ENCODE measurements at regions not wholly inside any gene's neighbourhood (a gene's known extent, or its start where the extent isn't known, plus 50 kb on each side); places are given as distances from the start of the nearest gene placed in this dataset.

DNA sequence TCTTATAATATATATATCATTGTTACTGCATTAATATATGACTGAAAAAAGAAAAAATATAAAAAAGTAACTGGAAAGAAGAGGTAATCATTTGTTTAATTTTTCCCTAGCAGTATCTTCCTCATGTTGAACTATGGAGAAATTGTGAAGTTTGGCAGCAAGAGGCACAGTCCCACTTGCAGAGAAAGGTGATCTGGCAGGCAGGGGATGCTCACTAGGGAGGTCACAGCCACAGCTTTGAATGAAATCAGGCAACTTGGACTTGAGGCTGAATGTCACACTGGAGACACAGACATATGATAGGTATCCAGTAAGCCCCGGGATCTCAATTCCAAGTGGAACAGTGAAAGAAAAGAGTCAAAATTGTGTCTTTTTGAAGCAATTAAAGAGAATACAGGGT is 149.9 kb upstream of the RORA start:
- DNase-seq = no peak
- no peak overlapping the region for H3K4me2 ChIP-seq (ENCODE audit: insufficient read depth, low read length)
- no peaks in the 10 kb centered on the region for H3K9me3 ChIP-seq (ENCODE audit: insufficient read depth, low read length, severe bottlenecking)
- H3K4me3 ChIP-seq (ENCODE audit: low read depth in 1 of 2, low read length in 2 of 2) = no peak overlapping the region
- H3K27ac ChIP-seq (ENCODE audit: low read length) = no peak overlapping the region
- H3K4me1 ChIP-seq (ENCODE audit: insufficient read depth, low read length) = no peaks in the 10 kb centered on the region
- H4K20me1 ChIP-seq (ENCODE audit: insufficient read depth, low read length) = no peaks in the 10 kb centered on the region
- H2AFZ ChIP-seq (ENCODE audit: low read depth, low read length) = no peak overlapping the region
- no peaks in the 10 kb centered on the region for H3K79me2 ChIP-seq (ENCODE audit: insufficient read depth, low read length)
- H3K9ac ChIP-seq (ENCODE audit: low read depth, low read length) = no peak overlapping the region
- H3K27me3 ChIP-seq (ENCODE audit: insufficient read depth, low read length, poor library complexity) = no peaks in the 10 kb centered on the region
- no peaks in the 10 kb centered on the region for H3K36me3 ChIP-seq (ENCODE audit: insufficient read depth, low read length)
- no peak for ATAC-seq (ENCODE audit: insufficient read depth, low read depth)
- no peak for TF ChIP-seq EZH2 (IDR thresholded peaks at IDR 0.05; ENCODE audit: borderline replicate concordance, low read depth, low read length, severe bottlenecking)
- TF ChIP-seq, protein P1, sequence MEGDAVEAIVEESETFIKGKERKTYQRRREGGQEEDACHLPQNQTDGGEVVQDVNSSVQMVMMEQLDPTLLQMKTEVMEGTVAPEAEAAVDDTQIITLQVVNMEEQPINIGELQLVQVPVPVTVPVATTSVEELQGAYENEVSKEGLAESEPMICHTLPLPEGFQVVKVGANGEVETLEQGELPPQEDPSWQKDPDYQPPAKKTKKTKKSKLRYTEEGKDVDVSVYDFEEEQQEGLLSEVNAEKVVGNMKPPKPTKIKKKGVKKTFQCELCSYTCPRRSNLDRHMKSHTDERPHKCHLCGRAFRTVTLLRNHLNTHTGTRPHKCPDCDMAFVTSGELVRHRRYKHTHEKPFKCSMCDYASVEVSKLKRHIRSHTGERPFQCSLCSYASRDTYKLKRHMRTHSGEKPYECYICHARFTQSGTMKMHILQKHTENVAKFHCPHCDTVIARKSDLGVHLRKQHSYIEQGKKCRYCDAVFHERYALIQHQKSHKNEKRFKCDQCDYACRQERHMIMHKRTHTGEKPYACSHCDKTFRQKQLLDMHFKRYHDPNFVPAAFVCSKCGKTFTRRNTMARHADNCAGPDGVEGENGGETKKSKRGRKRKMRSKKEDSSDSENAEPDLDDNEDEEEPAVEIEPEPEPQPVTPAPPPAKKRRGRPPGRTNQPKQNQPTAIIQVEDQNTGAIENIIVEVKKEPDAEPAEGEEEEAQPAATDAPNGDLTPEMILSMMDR (IDR thresholded peaks at IDR 0.05; ENCODE audit: borderline replicate concordance, extremely low read depth, low read length, poor library complexity, severe bottlenecking) = no peak

DNA sequence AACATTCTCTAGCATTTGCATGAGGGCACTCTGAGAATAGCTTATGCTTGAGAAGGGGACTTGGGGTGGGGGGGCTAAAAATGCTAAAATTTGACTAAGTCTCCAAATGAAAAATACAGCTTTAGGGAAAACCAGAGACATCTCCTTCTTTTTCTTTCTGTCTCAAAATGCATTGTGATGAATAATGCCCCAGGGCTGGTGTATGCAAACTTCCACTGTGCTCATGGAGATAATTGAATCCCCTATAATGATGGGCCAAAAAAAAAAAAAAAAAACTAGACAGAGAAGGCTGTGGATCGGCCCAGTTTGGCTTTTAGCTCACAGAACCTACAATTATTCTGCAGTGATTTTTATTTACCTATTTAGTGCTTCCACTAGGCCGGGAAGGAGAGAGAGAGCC is 147.9 kb upstream of the RORA start:
- ATAC-seq (ENCODE audit: insufficient read depth, low read depth) = no peak
- no peak for DNase-seq

DNA sequence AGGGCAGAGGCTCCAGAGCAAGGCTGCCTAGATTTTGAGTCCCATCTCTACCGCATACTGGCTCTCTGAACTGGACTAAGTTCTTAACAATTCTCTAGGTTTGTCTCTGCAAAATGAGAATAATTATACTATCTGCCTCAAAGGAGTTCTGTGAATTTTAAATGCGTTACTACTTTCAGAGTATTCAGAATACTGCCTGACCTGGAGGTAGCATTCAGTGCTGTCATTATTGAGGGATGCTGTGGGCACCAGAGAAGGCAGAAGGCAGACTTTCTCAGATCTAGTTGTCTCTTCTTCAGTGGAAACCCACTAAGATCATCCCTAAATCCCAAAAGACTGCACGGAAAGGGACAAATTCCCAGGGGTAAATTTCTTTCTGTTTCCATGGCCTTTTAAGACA is 147.4 kb upstream of the RORA start:
- H3K9me3 ChIP-seq (ENCODE audit: insufficient read depth, low read length, severe bottlenecking) = no peaks in the 10 kb centered on the region
- no peak overlapping the region for H3K9ac ChIP-seq (ENCODE audit: low read depth, low read length)
- no peak overlapping the region for H3K4me3 ChIP-seq (ENCODE audit: low read depth in 1 of 2, low read length in 2 of 2)
- DNase-seq (no peak), ATAC-seq (ENCODE audit: insufficient read depth, low read depth) (no peak)
- H3K4me2 ChIP-seq (ENCODE audit: insufficient read depth, low read length) = no peak overlapping the region
- H3K36me3 ChIP-seq (ENCODE audit: insufficient read depth, low read length) = no peaks in the 10 kb centered on the region
- no peaks in the 10 kb centered on the region for H4K20me1 ChIP-seq (ENCODE audit: insufficient read depth, low read length)
- no peak overlapping the region for H3K27ac ChIP-seq (ENCODE audit: low read length)
- no peaks in the 10 kb centered on the region for H3K27me3 ChIP-seq (ENCODE audit: insufficient read depth, low read length, poor library complexity)
- H2AFZ ChIP-seq (ENCODE audit: low read depth, low read length) = no peak overlapping the region
- H3K79me2 ChIP-seq (ENCODE audit: insufficient read depth, low read length) = no peaks in the 10 kb centered on the region
- no peaks in the 10 kb centered on the region for H3K4me1 ChIP-seq (ENCODE audit: insufficient read depth, low read length)
- TF ChIP-seq, protein P1 (IDR thresholded peaks at IDR 0.05; ENCODE audit: borderline replicate concordance, extremely low read depth, low read length, poor library complexity, severe bottlenecking) = no peak
- no peak for TF ChIP-seq EZH2 (IDR thresholded peaks at IDR 0.05; ENCODE audit: borderline replicate concordance, low read depth, low read length, severe bottlenecking)

More for the DNA sequence above, 147.9 kb upstream of the RORA start:
- no peaks in the 10 kb centered on the region for H3K36me3 ChIP-seq (ENCODE audit: insufficient read depth, low read length)
- H3K79me2 ChIP-seq (ENCODE audit: insufficient read depth, low read length) = no peaks in the 10 kb centered on the region
- no peak overlapping the region for H3K4me2 ChIP-seq (ENCODE audit: insufficient read depth, low read length)
- no peaks in the 10 kb centered on the region for H3K9me3 ChIP-seq (ENCODE audit: insufficient read depth, low read length, severe bottlenecking)
- H3K4me3 ChIP-seq (ENCODE audit: low read depth in 1 of 2, low read length in 2 of 2) = no peak overlapping the region
- H2AFZ ChIP-seq (ENCODE audit: low read depth, low read length) = no peak overlapping the region
- TF ChIP-seq EZH2 (IDR thresholded peaks at IDR 0.05; ENCODE audit: borderline replicate concordance, low read depth, low read length, severe bottlenecking) = no peak
- TF ChIP-seq, protein P1 (IDR thresholded peaks at IDR 0.05; ENCODE audit: borderline replicate concordance, extremely low read depth, low read length, poor library complexity, severe bottlenecking) = no peak
- no peak overlapping the region for H3K9ac ChIP-seq (ENCODE audit: low read depth, low read length)
- no peaks in the 10 kb centered on the region for H3K4me1 ChIP-seq (ENCODE audit: insufficient read depth, low read length)
- no peak overlapping the region for H3K27ac ChIP-seq (ENCODE audit: low read length)
- H3K27me3 ChIP-seq (ENCODE audit: insufficient read depth, low read length, poor library complexity) = no peaks in the 10 kb centered on the region
- no peaks in the 10 kb centered on the region for H4K20me1 ChIP-seq (ENCODE audit: insufficient read depth, low read length)

DNA sequence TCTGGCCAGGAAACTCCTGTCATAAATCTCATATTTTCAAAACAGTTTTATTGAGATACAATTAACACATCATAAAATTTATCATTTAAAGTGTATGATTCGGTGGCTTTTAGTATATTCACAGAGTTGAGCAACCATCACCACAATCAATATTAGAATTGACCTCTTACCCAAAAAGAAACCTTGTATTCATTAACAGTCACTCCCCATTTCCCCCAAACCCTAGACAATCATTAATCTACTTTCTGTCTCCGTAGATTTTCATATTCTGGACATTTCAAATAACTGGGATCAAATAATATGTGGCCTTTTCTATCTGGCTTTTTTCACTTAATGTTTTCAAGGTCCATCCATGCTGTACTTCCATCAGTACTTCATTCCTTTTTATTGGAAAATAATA is 145.7 kb upstream of the RORA start:
- ATAC-seq (ENCODE audit: insufficient read depth, low read depth) (no peak), DNase-seq (no peak)
- TF ChIP-seq, protein P1 (IDR thresholded peaks at IDR 0.05; ENCODE audit: borderline replicate concordance, extremely low read depth, low read length, poor library complexity, severe bottlenecking) = no peak
- TF ChIP-seq EZH2 (IDR thresholded peaks at IDR 0.05; ENCODE audit: borderline replicate concordance, low read depth, low read length, severe bottlenecking) = no peak
- Histone ChIP-seq H3K9me3 (ENCODE audit: insufficient read depth, low read length, severe bottlenecking) (no peaks in the 10 kb centered on the region), H3K36me3 (ENCODE audit: insufficient read depth, low read length) (no peaks in the 10 kb centered on the region), H3K4me2 (ENCODE audit: insufficient read depth, low read length) (no peak overlapping the region), H2AFZ (ENCODE audit: low read depth, low read length) (no peak overlapping the region), H3K79me2 (ENCODE audit: insufficient read depth, low read length) (no peaks in the 10 kb centered on the region), H3K4me3 (ENCODE audit: low read depth in 1 of 2, low read length in 2 of 2) (no peak overlapping the region), H4K20me1 (ENCODE audit: insufficient read depth, low read length) (no peaks in the 10 kb centered on the region), H3K9ac (ENCODE audit: low read depth, low read length) (no peak overlapping the region), H3K27ac (ENCODE audit: low read length) (no peak overlapping the region), H3K27me3 (ENCODE audit: insufficient read depth, low read length, poor library complexity) (no peaks in the 10 kb centered on the region), H3K4me1 (ENCODE audit: insufficient read depth, low read length) (no peaks in the 10 kb centered on the region)
